ENCODE measurements at regions not wholly inside any gene's neighbourhood (a gene's known extent, or its start where the extent isn't known, plus 50 kb on each side); places are given as distances from the start of the nearest gene placed in this dataset.
"Not testable (repeated sequence)": the region's sequence is repeated elsewhere in the genome, so short reads cannot be mapped to it uniquely, and the experiment has no call there.

DNA sequence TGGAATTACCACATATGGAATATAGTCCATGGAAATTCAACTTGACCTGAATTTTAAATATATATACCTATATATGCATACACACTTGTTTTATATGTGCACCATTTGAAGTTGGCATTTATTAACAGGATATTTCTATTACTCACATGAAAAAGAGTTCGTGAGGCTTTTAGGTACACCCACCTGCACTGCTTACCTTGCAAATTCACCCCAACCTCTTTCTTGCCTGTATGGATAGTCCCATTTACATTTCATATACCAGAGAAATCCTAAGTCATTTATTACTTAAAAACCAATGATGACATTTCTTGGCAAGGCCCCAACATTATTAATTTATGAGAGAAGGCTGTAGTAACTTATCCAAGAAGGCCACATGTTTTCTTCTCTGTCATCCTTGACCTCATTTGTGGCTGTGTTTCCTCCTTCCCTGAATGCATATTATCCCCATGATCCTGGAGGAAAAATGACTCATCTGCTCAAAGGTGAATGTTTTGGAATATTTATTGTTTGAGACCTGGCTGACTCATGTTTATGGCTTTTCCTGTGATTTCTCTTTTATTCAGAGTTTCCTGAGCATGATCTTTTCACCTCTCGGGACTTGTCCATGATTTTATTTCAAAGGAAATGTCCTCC, 62.2 kb upstream of the FAM241A start:
- DNase-seq: peak; percentile 60
- in situ Hi-C loops (cut with HindIII; ENCODE audit: low pct_ligation_motif_present, low pct_unique_long_range_greater_than_20kb, low sequenced_read_pairs): loop anchor here (25.0 kb wide), 1 partner anchor 154 kb away; the partner anchor contains the start of gene AP1AR

DNA sequence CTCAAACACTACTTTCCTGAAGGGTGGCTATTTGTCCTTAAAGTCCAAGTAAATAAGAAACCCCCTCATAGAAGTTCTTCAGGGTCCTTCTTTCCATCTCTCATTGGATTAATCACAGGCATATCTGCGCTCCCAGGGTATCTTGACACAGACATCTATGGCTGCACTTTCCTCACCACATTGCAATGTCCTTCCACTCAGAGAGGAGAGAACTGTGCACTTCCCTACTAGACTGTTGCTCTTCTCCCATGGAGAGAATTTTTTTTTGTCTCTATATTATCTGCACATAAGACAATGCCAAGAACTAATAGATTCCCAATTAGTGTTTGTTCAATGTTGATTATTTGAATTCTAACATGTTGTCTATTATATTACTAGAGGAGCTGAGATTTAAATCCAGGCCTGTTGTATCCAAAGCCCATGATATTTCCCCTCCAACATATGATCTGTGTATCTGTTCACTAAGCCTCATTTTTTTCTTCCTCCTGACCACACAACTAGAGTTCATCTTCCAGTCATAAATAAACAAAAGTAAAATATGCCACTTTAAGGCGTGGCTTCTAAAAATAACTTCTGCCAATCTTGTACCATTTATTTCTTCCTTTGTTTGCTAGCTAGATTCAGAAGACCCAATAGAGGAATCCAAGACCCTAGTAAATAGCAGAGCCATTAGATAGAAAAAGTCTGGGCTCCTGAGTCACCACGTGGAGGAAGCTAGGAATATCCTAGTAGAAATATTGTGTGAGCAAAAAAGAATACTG, 61.5 kb upstream of the FAM241A start:
- in situ Hi-C loops (cut with HindIII; ENCODE audit: low pct_ligation_motif_present, low pct_unique_long_range_greater_than_20kb, low sequenced_read_pairs): loop anchor here (25.0 kb wide), 1 partner anchor 154 kb away; the partner anchor contains the start of gene AP1AR
- peak; percentile 4 for DNase-seq

DNA sequence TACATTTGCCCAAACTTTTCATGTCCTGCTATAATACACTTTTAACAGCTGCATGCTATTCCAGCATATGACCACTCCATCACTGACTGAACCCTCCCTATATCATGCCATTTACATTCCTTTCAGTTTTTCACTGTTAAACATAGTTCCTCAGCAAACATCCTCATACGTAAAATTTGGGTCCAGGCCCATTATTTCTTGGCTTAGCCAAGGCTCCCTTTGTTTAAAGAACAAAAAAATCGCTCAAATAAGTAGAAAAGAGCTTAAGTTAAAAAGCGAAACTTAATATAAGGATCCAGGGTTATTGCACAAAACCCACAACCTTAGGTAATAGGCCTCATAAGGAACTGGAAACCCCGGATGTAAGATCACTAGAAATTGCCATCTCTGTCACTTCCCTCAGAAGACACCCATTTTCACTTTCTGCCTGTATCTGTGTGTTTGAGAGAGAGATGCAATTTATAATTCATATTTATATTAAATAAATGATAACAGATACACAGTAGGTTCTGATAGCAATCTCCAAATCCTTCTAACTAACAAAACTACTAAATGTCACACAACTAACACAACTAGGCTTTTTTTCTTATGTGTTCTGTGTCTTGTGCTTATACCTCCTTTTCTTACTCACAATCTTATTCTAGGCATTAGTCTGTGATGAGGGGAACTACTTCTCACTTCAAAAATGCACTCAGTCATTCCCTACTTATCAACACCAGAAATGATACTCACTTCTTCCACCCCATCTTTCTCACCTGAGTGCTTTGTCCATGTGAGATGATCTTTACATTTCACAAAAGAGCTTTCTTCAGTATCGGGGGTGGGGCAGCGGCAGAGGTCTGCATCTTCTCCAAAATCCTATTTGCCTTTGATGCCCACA, 59.9 kb upstream of the FAM241A start:
- no peak for DNase-seq
- in situ Hi-C loops (cut with HindIII; ENCODE audit: low pct_ligation_motif_present, low pct_unique_long_range_greater_than_20kb, low sequenced_read_pairs): loop anchor here (25.0 kb wide), 1 partner anchor 152 kb away; the partner anchor contains the start of gene AP1AR

DNA sequence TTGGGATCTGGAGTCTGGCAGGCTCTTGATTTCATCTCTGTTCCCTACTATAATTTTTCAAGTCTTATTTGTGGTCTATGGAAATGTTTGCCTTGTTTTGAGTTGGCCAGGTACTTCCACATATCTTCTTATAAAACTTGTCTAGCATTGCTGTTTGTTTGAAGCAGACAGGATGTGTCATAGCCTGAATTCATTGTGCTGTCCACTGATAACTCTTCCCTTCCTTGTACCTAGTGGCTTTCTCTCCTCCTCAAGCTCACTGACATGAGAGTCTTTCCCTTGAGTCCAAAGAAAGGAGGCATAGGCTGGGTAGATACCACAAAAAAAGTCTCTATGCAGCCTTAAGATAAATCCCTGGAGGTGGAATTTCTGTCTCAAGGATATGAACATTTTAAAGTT, 59.2 kb upstream of the FAM241A start:
- no peak for DNase-seq
- in situ Hi-C loops (cut with HindIII; ENCODE audit: low pct_ligation_motif_present, low pct_unique_long_range_greater_than_20kb, low sequenced_read_pairs): loop anchor here (25.0 kb wide), 1 partner anchor 151 kb away; the partner anchor contains the start of gene AP1AR

DNA sequence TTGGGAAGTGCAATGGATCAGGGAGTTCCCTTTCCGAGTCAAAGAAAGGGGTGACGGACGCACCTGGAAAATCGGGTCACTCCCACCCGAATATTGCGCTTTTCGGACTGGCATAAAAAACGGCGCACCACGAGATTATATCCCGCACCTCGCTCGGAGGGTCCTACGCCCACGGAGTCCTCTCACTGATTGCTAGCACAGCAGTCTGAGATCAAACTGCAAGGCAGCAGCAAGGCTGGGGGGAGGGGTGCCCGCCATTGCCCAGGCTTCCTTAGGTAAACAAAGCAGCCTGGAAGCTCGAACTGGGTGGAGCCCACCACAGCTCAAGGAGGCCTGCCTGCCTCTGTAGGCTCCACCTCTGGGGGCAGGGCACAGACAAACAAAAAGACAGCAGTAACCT, 58.6 kb upstream of the FAM241A start:
- DNase-seq: not testable (repeated sequence)
- in situ Hi-C loops (cut with HindIII; ENCODE audit: low pct_ligation_motif_present, low pct_unique_long_range_greater_than_20kb, low sequenced_read_pairs): loop anchor here (25.0 kb wide), 1 partner anchor 151 kb away; the partner anchor contains the start of gene AP1AR

DNA sequence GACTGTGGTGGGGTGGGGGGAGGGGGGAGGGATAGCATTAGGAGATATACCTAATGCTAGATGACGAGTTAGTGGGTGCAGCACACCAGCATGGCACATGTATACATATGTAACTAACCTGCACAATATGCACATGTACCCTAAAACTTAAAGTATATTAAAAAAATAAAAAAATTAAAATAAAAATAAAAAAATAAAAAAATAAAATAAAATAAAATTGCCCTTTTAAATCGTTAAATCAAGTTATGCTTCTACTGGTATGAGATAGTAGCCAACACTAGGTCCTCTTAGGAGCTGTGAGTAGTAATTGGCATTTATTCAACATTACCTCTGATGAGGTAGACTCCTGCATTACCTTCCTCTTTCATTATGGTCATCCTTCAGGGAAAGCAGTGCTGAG, 52.9 kb upstream of the FAM241A start:
- in situ Hi-C loops (cut with HindIII; ENCODE audit: low pct_ligation_motif_present, low pct_unique_long_range_greater_than_20kb, low sequenced_read_pairs): loop anchor here (25.0 kb wide), 1 partner anchor 145 kb away; the partner anchor contains the start of gene AP1AR
- DNase-seq: not testable (repeated sequence)

DNA sequence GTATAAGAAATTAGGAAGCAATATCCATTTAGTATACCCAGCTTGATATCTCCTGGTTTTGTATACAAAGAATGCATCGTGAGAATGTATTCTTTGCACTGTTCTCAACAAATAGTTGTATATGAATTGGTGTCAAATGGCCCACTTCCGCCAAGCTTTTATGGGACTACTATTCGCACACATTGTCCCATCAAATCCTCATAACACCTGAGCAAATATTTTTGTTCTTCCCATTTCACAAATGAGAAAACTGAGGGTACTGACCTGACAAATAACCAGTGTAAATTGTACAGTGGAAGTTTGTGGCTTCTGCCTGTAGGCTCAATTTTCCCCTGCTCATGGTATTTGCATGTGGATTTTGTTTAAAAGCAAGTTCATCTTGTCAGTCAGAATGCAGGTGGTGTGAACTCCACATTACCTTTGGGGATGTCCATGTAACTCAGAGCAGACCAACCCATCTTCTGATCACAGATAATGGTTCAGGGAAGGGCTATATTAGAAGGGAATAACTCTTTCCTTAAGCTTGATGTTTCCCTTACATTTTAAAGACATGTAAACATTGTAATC, 51.5 kb upstream of the FAM241A start:
- no peak for DNase-seq

DNA sequence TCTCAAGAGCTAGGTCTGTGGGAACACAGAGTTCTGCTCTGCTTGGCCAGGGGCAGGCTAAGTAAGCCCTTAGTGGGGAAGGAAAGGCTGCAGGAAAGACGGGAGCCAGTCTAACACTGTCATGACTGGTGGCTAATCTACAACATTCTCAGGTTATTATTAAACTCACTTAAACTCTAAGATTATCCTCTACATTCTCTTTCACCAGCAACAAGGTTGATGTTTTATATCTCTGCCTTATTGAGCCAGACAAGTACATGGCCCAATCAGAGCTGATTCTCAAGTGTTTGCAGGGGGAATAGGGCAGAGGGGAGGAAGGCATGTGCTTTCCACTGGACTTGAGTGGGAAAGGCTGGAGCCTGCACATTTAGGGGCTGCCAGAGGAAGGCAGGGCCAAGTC, 50.9 kb upstream of the FAM241A start:
- in situ Hi-C loops (cut with HindIII; ENCODE audit: low pct_ligation_motif_present, low pct_unique_long_range_greater_than_20kb, low sequenced_read_pairs): loop anchor here (25.0 kb wide), 1 partner anchor 143 kb away; the partner anchor contains the start of gene AP1AR
- no peak for DNase-seq

More for the DNA sequence above, 51.5 kb upstream of the FAM241A start:
- in situ Hi-C loops (cut with HindIII; ENCODE audit: low pct_ligation_motif_present, low pct_unique_long_range_greater_than_20kb, low sequenced_read_pairs): loop anchor here (25.0 kb wide), 1 partner anchor 144 kb away; the partner anchor contains the start of gene AP1AR

Measured in ACHN (cell line).